ENCODE measurements at regions not wholly inside any gene's neighbourhood (a gene's known extent, or its start where the extent isn't known, plus 50 kb on each side); places are given as distances from the start of the nearest gene placed in this dataset.

DNA sequence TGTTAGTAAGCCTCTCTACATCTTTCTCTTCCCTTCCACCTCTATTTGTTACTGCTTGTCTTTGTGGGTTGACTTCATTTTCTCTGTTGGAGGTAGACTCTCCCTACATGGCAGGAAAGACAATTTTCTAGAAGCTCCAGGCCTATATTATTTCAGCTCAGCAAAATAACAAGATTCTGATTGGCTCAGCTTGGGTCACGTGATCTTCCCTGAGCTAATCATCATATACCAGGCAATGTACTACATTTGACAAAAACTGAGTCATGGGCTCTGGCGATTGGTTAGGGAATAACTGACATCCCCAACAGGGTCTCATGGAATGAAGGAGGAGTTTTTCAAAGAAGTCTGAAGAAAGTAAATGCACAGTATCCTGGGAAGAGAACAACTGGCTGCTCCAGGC is 65.6 kb upstream of the NR3C1 start:
- 100% methylated on average over 2 of the region's 2 CpGs; no CpG with 5 or more reads in 1 of the 2 experiments for WGBS, 2 experiments (ENCODE audit: extremely low coverage in 1 of 2, insufficient coverage in 1 of 2, insufficient read length in 1 of 2, insufficient replicate concordance in 2 of 2, low coverage in 1 of 2, low lambda C conversion rate in 2 of 2, missing lambda C conversion rate in 1 of 2)
- no peak for TF ChIP-seq RXRA (IDR thresholded peaks at IDR 0.05; ENCODE audit: insufficient read depth, low read depth, low read length)
- TF ChIP-seq SP2 (IDR thresholded peaks at IDR 0.05; ENCODE audit: low read length) = no peak
- no peak for TF ChIP-seq POLR2AphosphoS5 (IDR thresholded peaks at IDR 0.05; ENCODE audit: low read depth, low read length)
- TF ChIP-seq RFX5 (IDR thresholded peaks at IDR 0.05; ENCODE audit: borderline replicate concordance, low read depth, low read length) = no peak
- TF ChIP-seq RNF2 (IDR thresholded peaks at IDR 0.05; ENCODE audit: borderline replicate concordance, low read depth, low read length, missing control alignments, poor library complexity, severe bottlenecking) = no peak
- TF ChIP-seq YY1 (IDR thresholded peaks at IDR 0.05; ENCODE audit: low read depth, low read length) = no peak
- TF ChIP-seq JUND (IDR thresholded peaks at IDR 0.05; ENCODE audit: low read length) = no peak
- TF ChIP-seq GABPA (IDR thresholded peaks at IDR 0.05; ENCODE audit: borderline replicate concordance, insufficient read depth, low read length) = no peak
- no peak for TF ChIP-seq SIX5 (IDR thresholded peaks at IDR 0.05; ENCODE audit: low read depth, low read length)
- TF ChIP-seq, protein P1, sequence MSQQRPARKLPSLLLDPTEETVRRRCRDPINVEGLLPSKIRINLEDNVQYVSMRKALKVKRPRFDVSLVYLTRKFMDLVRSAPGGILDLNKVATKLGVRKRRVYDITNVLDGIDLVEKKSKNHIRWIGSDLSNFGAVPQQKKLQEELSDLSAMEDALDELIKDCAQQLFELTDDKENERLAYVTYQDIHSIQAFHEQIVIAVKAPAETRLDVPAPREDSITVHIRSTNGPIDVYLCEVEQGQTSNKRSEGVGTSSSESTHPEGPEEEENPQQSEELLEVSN (IDR thresholded peaks at IDR 0.05) = no peak
- no peak for TF ChIP-seq HDAC2 (IDR thresholded peaks at IDR 0.05; ENCODE audit: borderline replicate concordance in 1 of 2, low read depth in 2 of 2, low read length in 2 of 2)
- no peak for TF ChIP-seq TEAD4 (IDR thresholded peaks at IDR 0.05; ENCODE audit: low read depth, low read length)
- no peak for TF ChIP-seq TCF12 (IDR thresholded peaks at IDR 0.05; ENCODE audit: low read depth, low read length)
- TF ChIP-seq RBBP5 (IDR thresholded peaks at IDR 0.05; ENCODE audit: borderline replicate concordance, low read depth, low read length) = no peak
- no peak for TF ChIP-seq FOSL1 (IDR thresholded peaks at IDR 0.05; ENCODE audit: insufficient read depth, low read depth, low read length)

More for the DNA sequence above, 65.6 kb upstream of the NR3C1 start:
- H3K4ac ChIP-seq (replicated peaks; ENCODE audit: insufficient read length, low read depth, low read length) = no peak overlapping the region
- no peak overlapping the region for H3K56ac ChIP-seq (replicated peaks; ENCODE audit: insufficient read length, low read depth, low read length)
- H3K79me2 ChIP-seq (ENCODE audit: control insufficient read depth in 1 of 2, insufficient read depth in 2 of 2, low read length in 2 of 2) = no peaks in the 10 kb centered on the region
- no peak overlapping the region for H2AFZ ChIP-seq (ENCODE audit: low read length)
- H3K23me2 ChIP-seq (ENCODE audit: low read depth, low read length) = no peaks in the 10 kb centered on the region
- POLR2A ChIA-PET (ENCODE audit: partially characterized antibody) = no interaction called here
- FAIRE-seq = no peak
- no peak overlapping the region for H2BK15ac ChIP-seq (ENCODE audit: low read length)
- no peak overlapping the region for H2AK5ac ChIP-seq (ENCODE audit: low read depth, low read length)
- no peak overlapping the region for H3K4me2 ChIP-seq (ENCODE audit: insufficient read depth in 1 of 2, low read depth in 2 of 2, low read length in 2 of 2)
- DNase-seq (ENCODE audit: low read depth in 1 of 2, low spot score in 2 of 2) = no peak
- no peak overlapping the region for H3K18ac ChIP-seq (ENCODE audit: extremely low read depth, low read length)
- H4K5ac ChIP-seq (ENCODE audit: insufficient read length, low read depth, low read length) = no peak overlapping the region
- H3K4me1 ChIP-seq (replicated peaks in 1 of 4; ENCODE audit: control insufficient read depth in 3 of 4, insufficient read depth in 4 of 4, low read length in 3 of 4) = no peaks in the 10 kb centered on the region
- no peak overlapping the region for H3K4me3 ChIP-seq (ENCODE audit: extremely low read depth in 1 of 4, insufficient read depth in 2 of 4, low read depth in 3 of 4, low read length in 4 of 4)
- H2BK5ac ChIP-seq (ENCODE audit: low read depth, low read length) = no peak overlapping the region
- H2BK12ac ChIP-seq (ENCODE audit: low read depth, low read length) = no peak overlapping the region
- no peak overlapping the region for H2BK120ac ChIP-seq (replicated peaks; ENCODE audit: low read depth, low read length)
- no peak overlapping the region for H3K9ac ChIP-seq (replicated peaks in 1 of 4; ENCODE audit: extremely low read depth in 1 of 4, low read depth in 3 of 4, low read length in 3 of 4)
- no peaks in the 10 kb centered on the region for H3K9me3 ChIP-seq (ENCODE audit: insufficient read depth in 2 of 2, low read depth in 1 of 2, low read length in 1 of 2)
- no peak overlapping the region for H3K14ac ChIP-seq (ENCODE audit: insufficient read length)
- no peaks in the 10 kb centered on the region for H4K20me1 ChIP-seq (replicated peaks in 1 of 2; ENCODE audit: control insufficient read depth in 1 of 2, insufficient read depth in 2 of 2, low read length in 2 of 2)
- H4K91ac ChIP-seq (replicated peaks; ENCODE audit: insufficient read length, low read length) = no peak overlapping the region
- H3K79me1 ChIP-seq (ENCODE audit: low read depth, low read length) = no peaks in the 10 kb centered on the region
- no peaks in the 10 kb centered on the region for H3K36me3 ChIP-seq (ENCODE audit: control insufficient read depth in 2 of 4, insufficient read depth in 4 of 4, low read length in 3 of 4)
- H3K27me3 ChIP-seq (replicated peaks in 1 of 4; ENCODE audit: control insufficient read depth in 3 of 4, extremely low read depth in 1 of 4, insufficient read depth in 3 of 4, low read length in 3 of 4) = no peaks in the 10 kb centered on the region
- CTCF ChIA-PET (ENCODE audit: partially characterized antibody) = no interaction called here
- no peak overlapping the region for H4K8ac ChIP-seq (ENCODE audit: extremely low read depth, insufficient read depth, low read length)
- H2BK20ac ChIP-seq (ENCODE audit: low read length) = no peak overlapping the region
- H3K27ac ChIP-seq (ENCODE audit: low read depth, low read length) = no peak overlapping the region
- H3K23ac ChIP-seq (ENCODE audit: insufficient read length) = no peak overlapping the region
